Lower leg skin (tissue), 4 donors: ENCODE measurements at regions not wholly inside any gene's neighbourhood (a gene's known extent, or its start where the extent isn't known, plus 50 kb on each side); places are given as distances from the start of the nearest gene placed in this dataset.

Source experiments
- DNase-seq, 2 donors: peaks; one replicate each; pipeline ENCODE4 v3.0.0-alpha.2; 2019; ENCODE audit warnings: low spot score in 2 of 2
- H3K4me3 ChIP-seq: fragments of 200-600 bp; sonication (generic); 2 replicates; pipeline ENCODE4 v1.5.1; 2017; ENCODE audit warnings: mild to moderate bottlenecking, low read depth; ENCODE audit not compliant: poor library complexity, severe bottlenecking
- CTCF ChIP-seq, 3 donors: fragments of 450-650 bp; IDR thresholded peaks; one replicate each; pipeline ENCODE4 v1.5.1; 2016; ENCODE audit warnings: antibody characterized with exemption in 3 of 3, mild to moderate bottlenecking in 3 of 3, moderate library complexity in 2 of 3
- POLR2A ChIP-seq, 2 donors: fragments of 450-650 bp; IDR thresholded peaks; one replicate each; pipeline ENCODE4 v1.6.1; 2016 to 2017; ENCODE audit warnings: antibody characterized with exemption in 2 of 2, mild to moderate bottlenecking in 1 of 2, moderate library complexity in 1 of 2
- WGBS, 2 donors: methylation state at CpG; one replicate each; pipeline ENCODE4 v1.1.5; 2018; 5-methylcytosine and 5-hydroxymethylcytosine counted together
- intact Hi-C: fragments of 100-400 bp; cut with DNase I; formaldehyde crosslinking; loops from one replicate; pipeline ENCODE4 v1.15.0; 2023; ENCODE audit warnings: low total_unique reads

- TF ChIP-seq POLR2A (IDR thresholded peaks at IDR 0.05) (no peak), CTCF (IDR thresholded peaks at IDR 0.05) (no peak)
- 92 to 93% methylated on average over 16 of the region's 16 CpGs for WGBS, 2 donors
- no peak overlapping the region for H3K4me3 ChIP-seq
- peak in 1 of 2 donors; percentile 62 for DNase-seq
- intact Hi-C loops = no loop called here
Observed at GRCh38 chr21:41581592-41582228, 73.8 kb upstream of the TMPRSS2 start.

GRCh38 chr21:41580758-41581554 is 73.0 kb upstream of the TMPRSS2 start:
- 81 to 89% methylated on average over 13 of the region's 13 CpGs for WGBS, 2 donors
- TF ChIP-seq CTCF (IDR thresholded peaks at IDR 0.05) (no peak), POLR2A (IDR thresholded peaks at IDR 0.05) (no peak)
- peak in 1 of 2 donors; percentile 82 for DNase-seq
- no peak overlapping the region for H3K4me3 ChIP-seq
- intact Hi-C loops = no loop called here

- 63 to 93% methylated on average over 4 of the region's 4 CpGs for WGBS, 2 donors
- intact Hi-C loops = no loop called here
- DNase-seq = peak in 1 of 2 donors; percentile 36
- no peak for TF ChIP-seq CTCF (IDR thresholded peaks at IDR 0.05)
- TF ChIP-seq POLR2A (IDR thresholded peaks at IDR 0.05) = no peak
- H3K4me3 ChIP-seq = no peak overlapping the region
Observed at GRCh38 chr21:41579692-41580091, 71.7 kb upstream of the TMPRSS2 start.

- intact Hi-C loops = no loop called here
- no peak for TF ChIP-seq POLR2A (IDR thresholded peaks at IDR 0.05)
- TF ChIP-seq CTCF (IDR thresholded peaks at IDR 0.05) = no peak
- WGBS, 2 donors = 71 to 73% methylated on average over 2 of the region's 2 CpGs
- no peak overlapping the region for H3K4me3 ChIP-seq
- peak in 1 of 2 donors; percentile 17 for DNase-seq
Observed at GRCh38 chr21:41578716-41579115, 70.8 kb upstream of the TMPRSS2 start.

- no peak overlapping the region for H3K4me3 ChIP-seq
- whole genome bisulfite sequencing, 2 donors = 84 to 92% methylated on average over 1 of the region's 1 CpG
- intact Hi-C loops = no loop called here
- no peak for DNase-seq
- no peak for TF ChIP-seq POLR2A (IDR thresholded peaks at IDR 0.05)
- no peak for TF ChIP-seq CTCF (IDR thresholded peaks at IDR 0.05)
Observed at GRCh38 chr21:41578083-41578482, 70.1 kb upstream of the TMPRSS2 start.
